SK-N-SH (cell line): ENCODE measurements at regions not wholly inside any gene's neighbourhood (a gene's known extent, or its start where the extent isn't known, plus 50 kb on each side); places are given as distances from the start of the nearest gene placed in this dataset.

Experiments used
- CTCF ChIA-PET: fragments of 300-600, 350-600 bp; formaldehyde crosslinking; extraction: SDS; loops from one replicate; lab custom pipeline; 2021; lab: Yijun Ruan, JAX
- POLR2A ChIA-PET: fragments of 350-600 bp; sonication (Branson Sonifier 250); formaldehyde crosslinking; extraction: SDS; loops from one replicate; lab custom pipeline; 2020; ENCODE audit warnings: antibody characterized with exemption, inconsistent platforms; lab: Yijun Ruan, JAX
- DNase-seq: peaks from one replicate; pipeline ENCODE4 v3.0.0; 2012
- H2AFZ ChIP-seq: fragments of 200-600 bp; sonication (generic); 2 replicates; pipeline ENCODE4 v1.8.1; 2016; ENCODE audit warnings: antibody characterized with exemption, mild to moderate bottlenecking, low read depth
- H3F3A ChIP-seq: fragments of 200-600 bp; sonication (generic); replicated peaks from 2 replicates; pipeline ENCODE3; 2016; ENCODE audit warnings: antibody characterized with exemption, mild to moderate bottlenecking; ENCODE audit not compliant: insufficient read depth
- H3K27ac ChIP-seq, 2 experiments: fragments of 200-500 bp in 1 of 2; fragments of 200-600 bp in 1 of 2; sonication (Bioruptor generic) in 1 of 2; sonication (generic), shearing (Covaris generic) in 1 of 2; 2 replicates each; pipeline versions ENCODE4 v1.5.1 to v1.6.1; 2014 to 2016; ENCODE audit warnings: low read depth in 2 of 2, inconsistent platforms in 1 of 2, low read length in 1 of 2, mild to moderate bottlenecking in 1 of 2, mixed read lengths in 1 of 2
- H3K27me3 ChIP-seq: fragments of 200-600 bp; sonication (generic), shearing (Covaris generic); 2 replicates; pipeline ENCODE4 v1.6.1; 2016; ENCODE audit warnings: mixed run types; ENCODE audit not compliant: insufficient read depth
- H3K36me3 ChIP-seq, 2 experiments: fragments of 200-500 bp in 1 of 2; fragments of 200-600 bp in 1 of 2; sonication (Bioruptor generic) in 1 of 2; sonication (generic) in 1 of 2; replicated peaks in 1 of 2; 2 replicates each; pipeline versions ENCODE3 to v1.5.1; 2014 to 2016; ENCODE audit warnings: low read length in 1 of 2, mild to moderate bottlenecking in 1 of 2; ENCODE audit not compliant: insufficient read depth in 2 of 2, control insufficient read depth in 1 of 2
- H3K4me1 ChIP-seq, 2 experiments: fragments of 200-500 bp in 1 of 2; fragments of 200-600 bp in 1 of 2; sonication (Bioruptor generic) in 1 of 2; sonication (generic), shearing (Covaris generic) in 1 of 2; 2 replicates each; pipeline versions ENCODE4 v1.5.1 to v1.6.1; 2014 to 2016; ENCODE audit warnings: low read depth in 1 of 2, low read length in 1 of 2, mixed run types in 1 of 2; ENCODE audit not compliant: insufficient read depth in 2 of 2, control insufficient read depth in 1 of 2
- H3K4me2 ChIP-seq: fragments of 200-600 bp; sonication (generic), shearing (Covaris generic); 2 replicates; pipeline ENCODE4 v1.6.1; 2017; ENCODE audit warnings: mixed run types
- H3K4me3 ChIP-seq, 2 experiments: fragments of 200-500 bp in 1 of 2; fragments of 200-600 bp in 1 of 2; sonication (Bioruptor generic) in 1 of 2; sonication (generic), shearing (Covaris generic) in 1 of 2; 2 replicates each; pipeline versions ENCODE4 v1.5.1 to v1.8.1; 2014 to 2016; ENCODE audit warnings: low read depth in 2 of 2, inconsistent platforms in 1 of 2, low read length in 1 of 2, mild to moderate bottlenecking in 1 of 2, mixed read lengths in 1 of 2, moderate library complexity in 1 of 2
- H3K79me2 ChIP-seq: fragments of 200-600 bp; sonication (generic); 2 replicates; pipeline ENCODE4 v1.8.1; 2017; ENCODE audit warnings: mild to moderate bottlenecking; ENCODE audit not compliant: insufficient read depth
- H3K9ac ChIP-seq: fragments of 200-600 bp; sonication (generic); 2 replicates; pipeline ENCODE4 v1.6.1; 2017; ENCODE audit warnings: mixed run types
- H3K9me2 ChIP-seq: fragments of 200-600 bp; sonication (generic); 2 replicates; pipeline ENCODE4 v1.6.1; 2017; ENCODE audit warnings: mixed run types
- H3K9me3 ChIP-seq: fragments of 200-600 bp; sonication (generic); 2 replicates; pipeline ENCODE4 v1.6.1; 2017; ENCODE audit warnings: mixed run types, mild to moderate bottlenecking, moderate library complexity
- H4K20me1 ChIP-seq: fragments of 200-600 bp; sonication (generic); 2 replicates; pipeline ENCODE4 v1.6.1; 2017; ENCODE audit warnings: mild to moderate bottlenecking, mixed run types; ENCODE audit not compliant: insufficient read depth
- FOSL2 ChIP-seq: IDR thresholded peaks from 2 replicates; pipeline ENCODE4 v1.4.0; 2012; ENCODE audit warnings: low read depth, mild to moderate bottlenecking, moderate library complexity, borderline replicate concordance
- GABPA ChIP-seq: IDR thresholded peaks from 2 replicates; pipeline ENCODE4 v1.4.0; 2012; ENCODE audit warnings: low read depth, mild to moderate bottlenecking
- GATA2 ChIP-seq: sonication (generic); formaldehyde crosslinking; IDR thresholded peaks from 2 replicates; pipeline ENCODE4 v1.5.0; 2020; ENCODE audit warnings: mild to moderate bottlenecking, missing genetic modification reagents
- IRF3 ChIP-seq: fragments of 150-350 bp; IDR thresholded peaks from 2 replicates; pipeline ENCODE4 v1.6.1; 2016; ENCODE audit warnings: mild to moderate bottlenecking, low read depth, low read length
- MEF2A ChIP-seq: IDR thresholded peaks from 2 replicates; pipeline ENCODE4 v1.4.0; 2012; ENCODE audit warnings: low read depth, borderline replicate concordance
- MXI1 ChIP-seq: IDR thresholded peaks from 2 replicates; pipeline ENCODE4 v1.6.1; 2012; ENCODE audit warnings: mild to moderate bottlenecking, low read depth, low read length, improper control_type of control experiment
- NFIC ChIP-seq: IDR thresholded peaks from 2 replicates; pipeline ENCODE4 v1.4.0; 2012; ENCODE audit warnings: borderline replicate concordance
- NRF1 ChIP-seq: IDR thresholded peaks from 2 replicates; pipeline ENCODE4 v1.6.1; 2012; ENCODE audit warnings: low read depth, mild to moderate bottlenecking, low read length
- PBX3 ChIP-seq: IDR thresholded peaks from 2 replicates; pipeline ENCODE4; 2012
- POLR2AphosphoS5 ChIP-seq: IDR thresholded peaks from 2 replicates; pipeline ENCODE4 v1.6.1; 2012; ENCODE audit warnings: low read depth, low read length
- RFX5 ChIP-seq: IDR thresholded peaks from 2 replicates; pipeline ENCODE4 v1.6.1; 2012; ENCODE audit warnings: mild to moderate bottlenecking, improper control_type of control experiment, low read length
- RXRA ChIP-seq: IDR thresholded peaks from 2 replicates; pipeline ENCODE4 v1.4.0; 2012; ENCODE audit warnings: low read depth, mild to moderate bottlenecking, borderline replicate concordance
- SIN3A ChIP-seq: IDR thresholded peaks from 2 replicates; pipeline ENCODE4 v1.6.1; 2012; ENCODE audit warnings: low read depth, mild to moderate bottlenecking, low read length, moderate library complexity, borderline replicate concordance
- SMC3 ChIP-seq: IDR thresholded peaks from 2 replicates; pipeline ENCODE4 v1.6.1; 2012; ENCODE audit warnings: low read depth, low read length, improper control_type of control experiment
- TAF1 ChIP-seq: IDR thresholded peaks from 2 replicates; pipeline ENCODE4 v1.6.1; 2012; ENCODE audit warnings: low read depth, mild to moderate bottlenecking, low read length, moderate library complexity, borderline replicate concordance
- TCF12 ChIP-seq: IDR thresholded peaks from 2 replicates; pipeline ENCODE4 v1.4.0; 2012
- USF1 ChIP-seq: IDR thresholded peaks from 2 replicates; pipeline ENCODE4 v1.4.0; 2012; ENCODE audit warnings: low read depth, borderline replicate concordance
- USF2 ChIP-seq: fragments of 150-350 bp; IDR thresholded peaks from 2 replicates; pipeline ENCODE4 v1.6.1; 2017; ENCODE audit warnings: antibody characterized with exemption, low read length, low read depth, borderline replicate concordance
- WGBS: methylation state at CpG from one replicate; pipeline ENCODE4 v1.1.6; 2017; ENCODE audit warnings: low lambda C conversion rate; 5-methylcytosine and 5-hydroxymethylcytosine counted together

- Histone ChIP-seq H3K4me3 (no peak overlapping the region), H3K4me1 (no peaks in the 10 kb centered on the region), H3K27ac (no peak overlapping the region), H3F3A (no peaks in the 10 kb centered on the region), H3K79me2 (no peaks in the 10 kb centered on the region), H3K9ac (no peak overlapping the region), H3K36me3 (no peaks in the 10 kb centered on the region), H3K4me2 (no peak overlapping the region), H4K20me1 (no peaks in the 10 kb centered on the region), H2AFZ (no peak overlapping the region), H3K9me3 (peaks cover 3% of the 10 kb centered on the region; the same call in 1 of the 2 replicates), H3K27me3 (no peaks in the 10 kb centered on the region), H3K9me2 (no peaks in the 10 kb centered on the region)
- no peak for DNase-seq
- POLR2A ChIA-PET, result no interaction called here
- CTCF ChIA-PET, result no interaction called here
- TF ChIP-seq GABPA, result no peak
- TF ChIP-seq IRF3, result no peak
- no peak for TF ChIP-seq RXRA
- no peak for TF ChIP-seq FOSL2
- no peak for TF ChIP-seq USF2
- TF ChIP-seq PBX3, result no peak
- TF ChIP-seq SMC3, result no peak
- TF ChIP-seq TAF1, result no peak
- no peak for TF ChIP-seq POLR2AphosphoS5
- no peak for TF ChIP-seq SIN3A
- TF ChIP-seq NRF1, result no peak
- no peak for TF ChIP-seq TCF12
- TF ChIP-seq NFIC, result no peak
- no peak for TF ChIP-seq GATA2
- WGBS, result 6% methylated on average over 3 of the region's 3 CpGs
These were observed 248.4 kb downstream of the SAMD5 start for GRCh38 chr6:147756891-147757290.

- Histone ChIP-seq H3K36me3 (no peaks in the 10 kb centered on the region), H3K4me2 (no peak overlapping the region), H3K9ac (no peak overlapping the region), H3K79me2 (no peaks in the 10 kb centered on the region), H3K4me3 (no peak overlapping the region), H4K20me1 (no peaks in the 10 kb centered on the region), H3F3A (no peaks in the 10 kb centered on the region), H3K4me1 (no peaks in the 10 kb centered on the region), H3K9me2 (no peaks in the 10 kb centered on the region), H2AFZ (no peak overlapping the region), H3K9me3 (peaks cover 3% of the 10 kb centered on the region; the same call in 1 of the 2 replicates), H3K27ac (no peak overlapping the region), H3K27me3 (no peaks in the 10 kb centered on the region)
- CTCF ChIA-PET, result no interaction called here
- DNase-seq, result no peak
- POLR2A ChIA-PET, result no interaction called here
- TF ChIP-seq MEF2A (no peak), NRF1 (no peak), MXI1 (no peak), IRF3 (no peak), USF2 (no peak), FOSL2 (no peak), TCF12 (no peak), GABPA (no peak), USF1 (no peak), RFX5 (no peak)
These were observed 248.8 kb downstream of the SAMD5 start for GRCh38 chr6:147757291-147757690.
